ENCODE measurements at regions not wholly inside any gene's neighbourhood (a gene's known extent, or its start where the extent isn't known, plus 50 kb on each side); places are given as distances from the start of the nearest gene placed in this dataset.

- no peaks in the 10 kb centered on the region for H3K4me1 ChIP-seq
- intact Hi-C loops (cut with DNase I; ENCODE audit: low total_unique reads): loop anchor here (10.0 kb wide), 1 partner anchor 56 kb away; no protein-coding TSS in a partner anchor
- 82 to 86% (median 83%) methylated on average over 33 to 48 of the region's 48 CpGs for WGBS, 5 donors
- H3K27ac ChIP-seq: no peak overlapping the region
- TF ChIP-seq CTCF (IDR thresholded peaks at IDR 0.05): no peak
- no peak for TF ChIP-seq POLR2AphosphoS5 (IDR thresholded peaks at IDR 0.05)
- no peak for TF ChIP-seq EP300 (IDR thresholded peaks at IDR 0.05)
- TF ChIP-seq POLR2A (IDR thresholded peaks at IDR 0.05): no peak
- H3K9me3 ChIP-seq: peaks cover 0 to 78% (median 50%) of the 10 kb centered on the region in 4 donors
- H3K4me3 ChIP-seq: no peak overlapping the region
- no peaks in the 10 kb centered on the region for H3K36me3 ChIP-seq
- no peaks in the 10 kb centered on the region for H3K27me3 ChIP-seq
- DNase-seq: no peak
Observed at GRCh38 chr17:22300731-22301352, 608.5 kb downstream of the KCNJ18 start.

- no peaks in the 10 kb centered on the region for H3K36me3 ChIP-seq
- peaks cover 0 to 78% (median 51%) of the 10 kb centered on the region in 4 donors for H3K9me3 ChIP-seq
- H3K27me3 ChIP-seq: no peaks in the 10 kb centered on the region
- DNase-seq: no peak
- H3K4me3 ChIP-seq: no peak overlapping the region
- H3K27ac ChIP-seq: no peak overlapping the region
- no peaks in the 10 kb centered on the region for H3K4me1 ChIP-seq
- no peak for TF ChIP-seq EP300 (IDR thresholded peaks at IDR 0.05)
- no peak for TF ChIP-seq POLR2A (IDR thresholded peaks at IDR 0.05)
- TF ChIP-seq POLR2AphosphoS5 (IDR thresholded peaks at IDR 0.05): no peak
- TF ChIP-seq CTCF (IDR thresholded peaks at IDR 0.05): no peak
- 86 to 92% (median 90%) methylated on average over 19 to 20 of the region's 20 CpGs for WGBS, 5 donors
- intact Hi-C loops (cut with DNase I; ENCODE audit: low total_unique reads): loop anchor here (10.0 kb wide), 1 partner anchor 57 kb away; no protein-coding TSS in a partner anchor
Observed at GRCh38 chr17:22301353-22301745, 609.0 kb downstream of the KCNJ18 start.

- intact Hi-C loops (cut with DNase I; ENCODE audit: low total_unique reads): loop anchor here (10.0 kb wide), 1 partner anchor 58 kb away; no protein-coding TSS in a partner anchor
- Histone ChIP-seq H3K9me3 (peaks cover 0 to 89% (median 51%) of the 10 kb centered on the region in 4 donors), H3K4me1 (no peaks in the 10 kb centered on the region), H3K27me3 (no peaks in the 10 kb centered on the region), H3K36me3 (no peaks in the 10 kb centered on the region), H3K4me3 (no peak overlapping the region), H3K27ac (no peak overlapping the region)
- TF ChIP-seq POLR2AphosphoS5 (IDR thresholded peaks at IDR 0.05): no peak
- TF ChIP-seq EP300 (IDR thresholded peaks at IDR 0.05): no peak
- no peak for TF ChIP-seq CTCF (IDR thresholded peaks at IDR 0.05)
- no peak for TF ChIP-seq POLR2A (IDR thresholded peaks at IDR 0.05)
- no peak for DNase-seq
- WGBS, 5 donors: 78 to 84% (median 82%) methylated on average over 12 of the region's 12 CpGs
Observed at GRCh38 chr17:22303096-22303495, 610.8 kb downstream of the KCNJ18 start.

GRCh38 chr17:22303865-22304264, 611.5 kb downstream of the KCNJ18 start:
- peaks cover 0 to 81% (median 48%) of the 10 kb centered on the region in 4 donors for H3K9me3 ChIP-seq
- no peak overlapping the region for H3K4me3 ChIP-seq
- no peak for DNase-seq
- no peaks in the 10 kb centered on the region for H3K36me3 ChIP-seq
- no peaks in the 10 kb centered on the region for H3K4me1 ChIP-seq
- 86 to 92% (median 90%) methylated on average over 10 to 12 of the region's 12 CpGs for WGBS, 5 donors
- intact Hi-C loops (cut with DNase I; ENCODE audit: low total_unique reads): loop anchor here (10.0 kb wide), 1 partner anchor 59 kb away; no protein-coding TSS in a partner anchor
- no peak overlapping the region for H3K27ac ChIP-seq
- no peaks in the 10 kb centered on the region for H3K27me3 ChIP-seq
- TF ChIP-seq EP300 (IDR thresholded peaks at IDR 0.05) (no peak), POLR2A (IDR thresholded peaks at IDR 0.05) (no peak), POLR2AphosphoS5 (IDR thresholded peaks at IDR 0.05) (no peak), CTCF (IDR thresholded peaks at IDR 0.05) (no peak)
